Thoracic aorta (tissue), 2 donors: ENCODE measurements at regions not wholly inside any gene's neighbourhood (a gene's known extent, or its start where the extent isn't known, plus 50 kb on each side); places are given as distances from the start of the nearest gene placed in this dataset.
"Not testable (repeated sequence)": the region's sequence is repeated elsewhere in the genome, so short reads cannot be mapped to it uniquely, and the experiment has no call there.

Source experiments
- ATAC-seq: fragments of 150-250 bp; one replicate; pipeline ENCODE4 v1.8.0; 2017; ENCODE audit warnings: low read depth; ENCODE audit not compliant: insufficient number of reproducible peaks, low FRiP score
- DNase-seq: peaks from one replicate; pipeline ENCODE4 v3.0.0-alpha.2; 2020; ENCODE audit warnings: low spot score
- H3K27ac ChIP-seq, 2 donors: fragments of 200-600 bp; sonication (generic); 1 replicate in 1 of 2; 2 replicates in 1 of 2; pipeline ENCODE4 v1.5.1; 2016; ENCODE audit warnings: mild to moderate bottlenecking in 2 of 2, moderate library complexity in 2 of 2
- H3K27me3 ChIP-seq: fragments of 200-600 bp; sonication (generic); replicated peaks from 2 replicates; pipeline ENCODE4 v1.6.0; 2016; ENCODE audit warnings: mild to moderate bottlenecking; ENCODE audit not compliant: insufficient read depth
- H3K36me3 ChIP-seq: fragments of 200-600 bp; sonication (generic); one replicate; pipeline ENCODE4 v1.5.1; 2016
- H3K4me1 ChIP-seq, 2 donors: fragments of 200-600 bp; sonication (generic); 1 replicate in 1 of 2; 2 replicates in 1 of 2; pipeline versions ENCODE4 v1.5.1 to v1.6.0; 2016; ENCODE audit warnings: low read depth in 2 of 2, mild to moderate bottlenecking in 1 of 2; ENCODE audit not compliant: control insufficient read depth in 1 of 2
- H3K4me3 ChIP-seq: fragments of 200-600 bp; sonication (generic); 2 replicates; pipeline ENCODE4 v1.5.1; 2016; ENCODE audit warnings: mild to moderate bottlenecking
- H3K9me3 ChIP-seq: fragments of 200-600 bp; sonication (generic); 2 replicates; pipeline ENCODE4 v1.5.1; 2016
- CTCF ChIP-seq: fragments of 200-600 bp; sonication (generic); IDR thresholded peaks from one replicate; pipeline ENCODE4 v1.5.1; 2019; ENCODE audit warnings: antibody characterized with exemption

GRCh38 chr6:81373414-81373813 is 379.1 kb downstream of the TENT5A start:
- Histone ChIP-seq H3K4me3 (no peak overlapping the region), H3K4me1 (no peaks in the 10 kb centered on the region), H3K27me3 (no peaks in the 10 kb centered on the region), H3K27ac (no peak overlapping the region), H3K36me3 (no peaks in the 10 kb centered on the region), H3K9me3 (no peaks in the 10 kb centered on the region)
- ATAC-seq, result no peak
- TF ChIP-seq CTCF, result no peak
- no peak for DNase-seq

DNA sequence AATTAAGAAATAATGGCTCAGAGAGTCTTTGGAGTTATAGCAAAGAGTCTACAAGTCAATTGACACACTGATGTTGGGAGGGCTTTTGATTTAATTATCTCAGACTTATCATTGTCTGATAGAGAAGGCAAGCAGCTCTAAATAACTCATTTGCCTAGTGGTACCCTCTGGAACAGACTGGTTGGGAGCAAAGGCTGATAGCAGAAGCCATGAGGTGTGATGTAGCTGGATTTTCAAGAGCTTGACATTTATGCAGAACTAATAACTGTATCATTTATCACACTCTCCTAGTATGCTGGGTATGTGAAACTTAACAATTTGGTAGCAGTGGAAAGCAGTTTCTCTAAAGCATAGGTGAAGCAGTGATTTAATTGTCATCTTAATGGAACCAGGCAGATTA is 380.6 kb downstream of the TENT5A start:
- Histone ChIP-seq H3K4me3 (no peak overlapping the region), H3K9me3 (no peaks in the 10 kb centered on the region), H3K27me3 (no peaks in the 10 kb centered on the region), H3K36me3 (no peaks in the 10 kb centered on the region), H3K4me1 (peaks cover 0 to 7% of the 10 kb centered on the region in 2 donors), H3K27ac (no peak overlapping the region)
- ATAC-seq, result no peak
- TF ChIP-seq CTCF, result no peak
- no peak for DNase-seq

DNA sequence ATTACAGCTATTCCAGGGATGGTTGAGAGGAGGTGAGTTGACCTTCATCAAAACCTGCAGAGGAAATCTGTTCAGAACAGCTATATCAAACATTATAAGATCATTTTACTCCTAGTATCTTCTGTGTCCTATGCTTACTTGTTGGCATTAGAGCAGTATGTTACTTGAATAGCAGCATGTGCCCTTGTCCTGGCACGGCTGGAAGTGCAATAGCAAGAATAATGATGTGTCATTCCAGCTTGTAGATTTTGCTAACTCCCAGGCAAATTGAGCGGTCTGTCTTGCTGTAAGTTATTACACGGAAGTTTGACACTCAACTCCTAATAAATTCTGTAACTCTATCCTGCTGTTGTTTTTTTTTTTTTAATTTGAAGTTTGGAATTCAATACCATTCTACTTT is 385.5 kb downstream of the TENT5A start:
- Histone ChIP-seq H3K4me3 (no peak overlapping the region), H3K4me1 (peaks cover 0 to 13% of the 10 kb centered on the region in 2 donors), H3K36me3 (no peaks in the 10 kb centered on the region), H3K27ac (no peak overlapping the region), H3K9me3 (no peaks in the 10 kb centered on the region), H3K27me3 (no peaks in the 10 kb centered on the region)
- no peak for ATAC-seq
- no peak for TF ChIP-seq CTCF
- no peak for DNase-seq

GRCh38 chr6:81362246-81362645 is 390.2 kb downstream of the TENT5A start:
- Histone ChIP-seq H3K27ac (no peak overlapping the region), H3K4me1 (peaks cover 0 to 9% of the 10 kb centered on the region in 2 donors), H3K27me3 (no peaks in the 10 kb centered on the region), H3K4me3 (no peak overlapping the region), H3K36me3 (no peaks in the 10 kb centered on the region), H3K9me3 (no peaks in the 10 kb centered on the region)
- DNase-seq (no peak), ATAC-seq (no peak)
- no peak for TF ChIP-seq CTCF

DNA sequence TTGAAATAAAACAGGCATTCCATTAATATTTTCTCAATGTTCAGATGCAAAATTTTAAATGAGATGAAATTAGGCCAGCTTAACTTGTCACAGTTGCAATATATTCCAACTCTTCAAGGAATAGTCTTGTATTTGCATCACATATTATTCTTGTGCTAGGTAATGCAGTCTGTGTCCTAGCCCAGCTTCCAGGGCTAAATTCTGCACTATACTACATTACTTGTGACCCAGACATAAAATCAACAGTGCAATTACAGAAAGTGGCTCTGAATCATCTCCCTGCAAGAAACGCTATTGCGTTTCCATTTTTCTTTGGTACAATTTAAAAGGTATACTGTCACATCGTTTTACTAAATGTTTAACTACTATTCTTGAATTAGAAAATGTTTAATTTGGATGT is 399.2 kb downstream of the TENT5A start:
- no peak overlapping the region for H3K4me3 ChIP-seq
- ATAC-seq, result no peak
- H3K27me3 ChIP-seq, result no peaks in the 10 kb centered on the region
- no peak for TF ChIP-seq CTCF
- no peaks in the 10 kb centered on the region for H3K36me3 ChIP-seq
- H3K27ac ChIP-seq, result no peak overlapping the region
- DNase-seq, result no peak
- H3K4me1 ChIP-seq, result no peaks in the 10 kb centered on the region
- no peaks in the 10 kb centered on the region for H3K9me3 ChIP-seq

DNA sequence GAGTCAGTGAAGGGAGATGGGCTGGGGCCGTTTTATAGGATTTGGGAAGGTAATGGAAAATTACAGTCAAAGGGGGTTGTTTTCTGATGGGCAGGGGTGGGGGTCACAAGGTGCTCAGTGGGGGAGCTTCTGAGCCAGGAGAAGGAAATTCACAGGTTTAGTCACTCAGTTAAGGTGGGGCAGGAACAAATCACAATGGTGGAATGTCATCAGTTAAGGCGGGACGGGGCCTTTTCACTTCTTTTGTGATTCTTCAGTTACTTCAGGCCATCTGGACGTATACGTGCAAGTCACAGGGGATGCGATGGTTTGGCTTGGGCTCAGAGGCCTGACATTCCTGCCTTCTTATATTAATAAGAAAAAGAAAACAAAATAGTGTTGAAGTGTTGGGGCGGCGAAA is 408.5 kb downstream of the TENT5A start:
- not testable (repeated sequence) for ATAC-seq, H3K4me1 ChIP-seq, H3K27me3 ChIP-seq, H3K36me3 ChIP-seq, DNase-seq, H3K4me3 ChIP-seq, H3K9me3 ChIP-seq, H3K27ac ChIP-seq
